Left ventricle myocardium inferior (tissue), 1 donor: ENCODE measurements at regions not wholly inside any gene's neighbourhood (a gene's known extent, or its start where the extent isn't known, plus 50 kb on each side); places are given as distances from the start of the nearest gene placed in this dataset.
A peak's percentile ranks its signal among the peaks of the same experiment; 100 is the strongest.
"Not testable (repeated sequence)": the region's sequence is repeated elsewhere in the genome, so short reads cannot be mapped to it uniquely, and the experiment has no call there.

Source experiments
- DNase-seq: peaks from one replicate; pipeline ENCODE4 v3.0.0-alpha.2; 2020
- H3K27ac ChIP-seq: fragments of 200-600 bp; replicated peaks from 2 replicates; pipeline ENCODE4 v1.8.0; 2021
- H3K27me3 ChIP-seq: fragments of 200-600 bp; 2 replicates; pipeline ENCODE4 v1.8.0; 2021; ENCODE audit warnings: low read depth
- H3K36me3 ChIP-seq: fragments of 200-600 bp; 2 replicates; pipeline ENCODE4 v1.8.0; 2021
- H3K4me1 ChIP-seq: fragments of 200-600 bp; 2 replicates; pipeline ENCODE4 v1.8.0; 2021
- H3K4me3 ChIP-seq: fragments of 200-600 bp; 2 replicates; pipeline ENCODE4 v1.8.0; 2021; ENCODE audit warnings: mild to moderate bottlenecking, moderate library complexity
- H3K9me3 ChIP-seq: fragments of 200-600 bp; replicated peaks from 2 replicates; pipeline ENCODE4 v1.8.0; 2021
- CTCF ChIP-seq: fragments of 200-600 bp; IDR thresholded peaks from 2 replicates; pipeline ENCODE4 v1.8.0; 2021; ENCODE audit warnings: antibody characterized with exemption, mild to moderate bottlenecking, borderline replicate concordance
- intact Hi-C: fragments of 100-400 bp; cut with micrococcal nuclease; formaldehyde crosslinking; loops from one replicate; pipeline ENCODE4 v1.11.0; 2022
- donor health status: DM: no; HTN: yes; CAD: no; lungs with severe emphysema.

DNA sequence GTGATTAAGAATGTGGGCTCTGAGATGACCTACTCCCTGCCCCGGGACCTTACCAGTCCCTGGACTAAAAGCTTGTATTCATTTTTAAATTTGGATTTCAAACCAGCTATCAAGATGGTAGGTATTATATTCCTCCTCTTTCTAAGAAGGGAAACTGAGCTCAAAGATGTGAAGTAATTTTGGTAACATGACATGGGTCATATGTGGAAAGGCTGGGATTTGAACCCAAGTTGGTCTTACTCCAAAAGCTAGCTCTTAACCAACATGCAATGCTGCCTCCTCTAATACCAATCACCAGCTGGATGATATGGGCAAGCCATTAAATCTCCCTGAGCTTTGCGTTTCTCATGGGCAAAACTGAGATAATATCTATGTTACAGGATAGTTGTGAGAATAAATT lies 166.4 kb upstream of the SLC38A2 start:
- no peak for TF ChIP-seq CTCF
- no peaks in the 10 kb centered on the region for H3K27me3 ChIP-seq
- H3K36me3 ChIP-seq, result no peaks in the 10 kb centered on the region
- peaks cover 10% of the 10 kb centered on the region for H3K9me3 ChIP-seq
- H3K4me3 ChIP-seq, result no peak overlapping the region
- H3K4me1 ChIP-seq, result peaks cover 41% of the 10 kb centered on the region
- DNase-seq, result no peak
- no peak overlapping the region for H3K27ac ChIP-seq
- intact Hi-C loops, result no loop called here

- Histone ChIP-seq H3K4me3 (no peak overlapping the region), H3K27ac (no peak overlapping the region), H3K36me3 (no peaks in the 10 kb centered on the region), H3K4me1 (peaks cover 48% of the 10 kb centered on the region), H3K27me3 (no peaks in the 10 kb centered on the region), H3K9me3 (peaks cover 4% of the 10 kb centered on the region)
- intact Hi-C loops, result no loop called here
- no peak for TF ChIP-seq CTCF
- no peak for DNase-seq
Observed at GRCh38 chr12:46537387-46537955, 164.9 kb upstream of the SLC38A2 start.

GRCh38 chr12:46536316-46536715 lies 163.7 kb upstream of the SLC38A2 start:
- DNase-seq, H3K4me3 ChIP-seq, H3K27me3 ChIP-seq, H3K9me3 ChIP-seq, H3K36me3 ChIP-seq, intact Hi-C loops: not testable (repeated sequence)
- Histone ChIP-seq H3K4me1 (peaks cover 48% of the 10 kb centered on the region), H3K27ac (peak overlapping the region; percentile 62)

GRCh38 chr12:46535907-46536306 lies 163.3 kb upstream of the SLC38A2 start:
- peak overlapping the region; percentile 62 for H3K27ac ChIP-seq
- no peak for TF ChIP-seq CTCF

GRCh38 chr12:46535376-46535775 lies 162.8 kb upstream of the SLC38A2 start:
- intact Hi-C loops, result no loop called here
- H3K27me3 ChIP-seq, result no peaks in the 10 kb centered on the region
- peaks cover 48% of the 10 kb centered on the region for H3K4me1 ChIP-seq
- no peak for DNase-seq
- peak overlapping the region; percentile 62 for H3K27ac ChIP-seq
- H3K4me3 ChIP-seq, result no peak overlapping the region
- H3K36me3 ChIP-seq, result no peaks in the 10 kb centered on the region
- H3K9me3 ChIP-seq, result no peaks in the 10 kb centered on the region
- no peak for TF ChIP-seq CTCF

More at GRCh38 chr12:46535907-46536306, 163.3 kb upstream of the SLC38A2 start:
- Histone ChIP-seq H3K4me3 (no peak overlapping the region), H3K9me3 (no peaks in the 10 kb centered on the region), H3K27me3 (no peaks in the 10 kb centered on the region), H3K36me3 (no peaks in the 10 kb centered on the region), H3K4me1 (peaks cover 48% of the 10 kb centered on the region)
- intact Hi-C loops, result no loop called here
- no peak for DNase-seq

- intact Hi-C loops, result no loop called here
- no peak for DNase-seq
- peak overlapping the region; percentile 17 for H3K27ac ChIP-seq
- TF ChIP-seq CTCF, result no peak
- H3K27me3 ChIP-seq, result no peaks in the 10 kb centered on the region
- H3K9me3 ChIP-seq, result no peaks in the 10 kb centered on the region
- no peak overlapping the region for H3K4me3 ChIP-seq
- no peaks in the 10 kb centered on the region for H3K36me3 ChIP-seq
- H3K4me1 ChIP-seq, result peaks cover 47% of the 10 kb centered on the region
Observed at GRCh38 chr12:46534327-46534840, 161.8 kb upstream of the SLC38A2 start.
